ENCODE measurements at regions not wholly inside any gene's neighbourhood (a gene's known extent, or its start where the extent isn't known, plus 50 kb on each side); places are given as distances from the start of the nearest gene placed in this dataset.

- no peak for DNase-seq (ENCODE audit: low read depth)
- TF ChIP-seq, protein P1, sequence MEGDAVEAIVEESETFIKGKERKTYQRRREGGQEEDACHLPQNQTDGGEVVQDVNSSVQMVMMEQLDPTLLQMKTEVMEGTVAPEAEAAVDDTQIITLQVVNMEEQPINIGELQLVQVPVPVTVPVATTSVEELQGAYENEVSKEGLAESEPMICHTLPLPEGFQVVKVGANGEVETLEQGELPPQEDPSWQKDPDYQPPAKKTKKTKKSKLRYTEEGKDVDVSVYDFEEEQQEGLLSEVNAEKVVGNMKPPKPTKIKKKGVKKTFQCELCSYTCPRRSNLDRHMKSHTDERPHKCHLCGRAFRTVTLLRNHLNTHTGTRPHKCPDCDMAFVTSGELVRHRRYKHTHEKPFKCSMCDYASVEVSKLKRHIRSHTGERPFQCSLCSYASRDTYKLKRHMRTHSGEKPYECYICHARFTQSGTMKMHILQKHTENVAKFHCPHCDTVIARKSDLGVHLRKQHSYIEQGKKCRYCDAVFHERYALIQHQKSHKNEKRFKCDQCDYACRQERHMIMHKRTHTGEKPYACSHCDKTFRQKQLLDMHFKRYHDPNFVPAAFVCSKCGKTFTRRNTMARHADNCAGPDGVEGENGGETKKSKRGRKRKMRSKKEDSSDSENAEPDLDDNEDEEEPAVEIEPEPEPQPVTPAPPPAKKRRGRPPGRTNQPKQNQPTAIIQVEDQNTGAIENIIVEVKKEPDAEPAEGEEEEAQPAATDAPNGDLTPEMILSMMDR (conservative IDR thresholded peaks at IDR 0.05; ENCODE audit: low read length), result no peak
- H3K4me3 ChIP-seq (ENCODE audit: low read length), result no peak overlapping the region
Observed at GRCh38 chr4:138596896-138597295, 354.7 kb upstream of the SLC7A11 start.

- peak; percentile 15 for DNase-seq (ENCODE audit: low read depth)
- TF ChIP-seq, protein P1 (conservative IDR thresholded peaks at IDR 0.05; ENCODE audit: low read length), result no peak
- H3K4me3 ChIP-seq (ENCODE audit: low read length), result no peak overlapping the region
Observed at GRCh38 chr4:138595731-138596460, 353.7 kb upstream of the SLC7A11 start.

DNA sequence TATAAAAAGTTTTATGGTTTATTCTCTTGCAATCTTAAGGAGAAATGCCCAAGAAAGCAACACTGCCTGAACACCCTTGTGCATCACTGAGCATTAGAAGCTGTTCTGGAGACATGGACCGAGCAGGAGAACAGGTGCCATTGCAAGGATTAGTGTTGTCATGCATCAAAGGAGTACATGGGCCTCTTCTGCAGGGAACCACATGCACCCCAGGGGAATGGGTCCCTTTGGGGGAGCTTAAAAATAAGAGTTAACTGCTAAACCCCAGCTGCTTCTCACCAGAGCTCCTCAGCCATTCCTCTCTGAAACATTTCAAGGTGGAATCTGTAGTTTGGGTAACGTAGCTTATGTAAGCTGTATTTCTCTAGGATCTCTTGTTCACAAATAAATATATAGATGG, 353.0 kb upstream of the SLC7A11 start:
- TF ChIP-seq, protein P1 (conservative IDR thresholded peaks at IDR 0.05; ENCODE audit: low read length), result no peak
- DNase-seq (ENCODE audit: low read depth), result no peak
- H3K4me3 ChIP-seq (ENCODE audit: low read length), result no peak overlapping the region

DNA sequence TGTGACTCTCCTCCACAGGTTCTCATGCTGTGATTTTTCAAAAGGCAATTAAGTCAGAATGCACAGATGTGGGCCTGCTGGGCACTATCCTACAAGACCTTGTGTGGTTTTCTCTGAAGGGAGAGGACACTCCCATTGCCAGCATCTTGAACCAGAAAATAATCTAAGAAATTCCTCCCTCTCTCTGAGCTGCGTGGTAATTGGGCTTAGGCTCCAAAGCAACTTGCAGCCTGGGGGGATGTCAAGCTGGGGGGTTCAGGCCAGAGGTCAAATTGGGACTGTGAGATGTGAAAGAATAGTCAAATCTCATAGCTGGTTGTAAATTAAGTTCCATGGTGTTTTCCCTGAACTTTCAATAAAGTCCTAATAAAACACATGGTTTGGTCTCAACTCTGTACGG, 350.6 kb upstream of the SLC7A11 start:
- DNase-seq (ENCODE audit: low read depth), result no peak
- TF ChIP-seq, protein P1 (conservative IDR thresholded peaks at IDR 0.05; ENCODE audit: low read length), result no peak
- no peak overlapping the region for H3K4me3 ChIP-seq (ENCODE audit: low read length)

DNA sequence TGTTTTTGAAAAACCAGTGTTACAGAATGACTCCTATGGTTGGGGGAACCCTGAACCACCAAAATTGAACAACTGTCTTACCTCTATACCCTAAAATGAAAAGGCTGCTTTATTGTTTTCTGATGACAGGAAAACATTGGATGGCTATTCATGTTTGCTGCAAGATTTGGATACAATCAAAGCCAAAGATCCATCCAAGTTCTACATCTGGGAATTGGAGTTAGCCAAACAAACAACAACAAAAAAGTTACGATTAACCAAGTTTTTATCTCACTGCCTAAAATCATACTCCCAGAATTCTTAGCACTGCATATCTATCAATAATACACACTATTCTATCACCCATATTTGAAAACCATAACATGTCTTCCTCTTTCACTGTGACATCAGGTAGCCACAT, 349.7 kb upstream of the SLC7A11 start:
- H3K4me3 ChIP-seq (ENCODE audit: low read length), result no peak overlapping the region
- TF ChIP-seq, protein P1 (conservative IDR thresholded peaks at IDR 0.05; ENCODE audit: low read length), result no peak
- no peak for DNase-seq (ENCODE audit: low read depth)

DNA sequence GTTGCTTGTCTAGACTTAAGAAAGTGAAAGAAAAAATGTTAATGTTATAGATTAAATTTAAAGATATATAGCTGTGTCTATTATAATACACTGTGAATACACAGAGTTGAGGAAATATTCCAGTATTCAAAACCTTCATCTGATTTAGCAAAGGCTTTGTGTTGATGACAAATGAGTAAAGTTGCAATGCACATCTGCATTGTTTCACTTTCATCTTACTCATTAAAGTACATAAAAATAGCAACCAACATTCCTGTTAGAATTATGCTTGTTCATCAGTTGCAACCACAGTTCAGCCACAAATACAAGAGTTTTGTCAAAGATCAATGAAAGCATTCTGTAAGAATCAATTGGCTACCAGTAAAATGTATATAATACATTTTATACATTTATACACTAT, 346.4 kb upstream of the SLC7A11 start:
- TF ChIP-seq, protein P1 (conservative IDR thresholded peaks at IDR 0.05; ENCODE audit: low read length), result no peak
- H3K4me3 ChIP-seq (ENCODE audit: low read length), result no peak overlapping the region
- peak; percentile 23 for DNase-seq (ENCODE audit: low read depth)

- H3K4me3 ChIP-seq (ENCODE audit: low read length), result no peak overlapping the region
- DNase-seq (ENCODE audit: low read depth), result no peak
- TF ChIP-seq, protein P1 (conservative IDR thresholded peaks at IDR 0.05; ENCODE audit: low read length), result no peak
Observed at GRCh38 chr4:138579146-138579545, 337.0 kb upstream of the SLC7A11 start.
